GM21786 (cell line): ENCODE measurements at regions not wholly inside any gene's neighbourhood (a gene's known extent, or its start where the extent isn't known, plus 50 kb on each side); places are given as distances from the start of the nearest gene placed in this dataset.

Source experiments
- ATAC-seq: cut with Tn5 transposase; IDR thresholded peaks from one replicate; pipeline ENCODE4 v1.9.1; 2021; ENCODE audit not compliant: unreplicated experiment

DNA sequence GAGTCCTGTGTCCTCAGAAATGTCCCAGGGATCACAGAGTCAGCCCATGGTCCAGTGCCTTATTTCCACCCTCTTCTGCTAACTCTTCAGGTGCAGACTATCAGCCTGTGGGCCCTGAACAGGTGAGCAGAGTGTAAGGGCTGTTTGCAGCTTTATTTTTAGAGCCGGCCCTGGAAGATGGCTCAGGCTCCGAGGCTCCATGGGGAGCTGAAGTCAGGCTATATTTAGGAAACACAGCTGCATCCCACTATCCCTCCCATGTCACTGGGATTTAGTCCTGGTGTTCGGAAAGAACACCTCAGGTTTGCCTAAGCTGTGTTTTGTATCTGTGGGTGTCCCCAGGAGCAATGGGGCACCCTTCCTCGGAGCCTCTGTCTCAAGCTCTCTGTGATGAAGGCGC lies 126.9 kb downstream of the RPS24 start:
- no peak for ATAC-seq

DNA sequence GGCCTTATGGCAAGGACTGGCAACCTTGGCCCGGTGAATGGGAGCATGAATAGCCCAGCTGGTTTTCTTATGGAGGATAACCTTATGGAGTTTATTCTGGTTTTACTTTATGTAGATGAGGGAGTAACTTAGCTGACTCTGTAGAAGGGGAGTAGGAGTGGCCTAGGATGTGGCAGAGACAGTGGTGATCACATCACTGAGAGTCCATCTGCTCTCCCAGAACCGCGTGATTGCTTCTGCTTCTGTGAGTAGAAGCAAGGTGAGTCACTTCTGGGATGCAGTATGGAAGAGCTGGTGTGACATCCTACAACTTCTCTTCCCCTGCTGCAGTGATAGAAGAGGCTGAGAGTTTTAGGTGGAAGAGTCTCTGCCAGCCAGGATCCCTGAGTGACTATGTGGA lies 129.2 kb downstream of the RPS24 start:
- ATAC-seq = no peak

DNA sequence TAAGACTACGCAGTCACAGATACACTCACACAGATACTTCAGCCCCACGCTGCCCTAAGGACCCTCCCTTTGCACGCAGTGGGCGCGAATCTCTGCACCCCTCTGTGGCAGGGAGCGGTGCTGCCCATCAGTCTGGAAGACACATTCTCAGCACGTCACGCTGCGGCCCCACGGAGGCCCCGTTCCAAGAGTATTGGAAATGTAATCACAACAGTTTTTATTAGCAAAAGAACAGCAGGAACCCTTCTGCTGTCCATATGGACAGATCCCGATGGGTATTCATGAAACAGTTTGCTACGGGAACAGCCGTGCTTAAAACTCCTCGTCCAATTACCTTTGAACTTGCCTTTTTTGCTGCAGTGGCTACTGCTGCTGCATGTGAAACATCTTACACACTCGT lies 131.0 kb downstream of the RPS24 start:
- no peak for ATAC-seq

DNA sequence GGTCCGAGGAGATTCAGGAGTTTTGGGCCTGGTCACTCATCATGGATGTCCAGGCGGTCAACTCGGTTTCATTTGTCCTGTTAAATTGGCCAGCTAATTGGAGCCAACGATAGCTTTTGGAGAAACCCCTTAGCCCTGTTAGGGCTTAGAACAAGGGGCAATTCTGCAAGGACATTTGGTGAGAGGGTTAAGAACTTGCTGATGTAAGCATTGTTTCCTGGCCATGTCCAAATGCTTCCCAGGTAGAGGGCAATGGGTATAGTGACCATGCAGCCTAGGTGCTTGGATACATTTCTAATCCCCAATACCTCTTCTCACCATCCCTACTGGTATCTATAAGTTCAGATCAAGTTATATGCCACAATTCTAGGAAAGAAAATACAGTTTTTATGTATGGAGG lies 131.5 kb downstream of the RPS24 start:
- no peak for ATAC-seq

DNA sequence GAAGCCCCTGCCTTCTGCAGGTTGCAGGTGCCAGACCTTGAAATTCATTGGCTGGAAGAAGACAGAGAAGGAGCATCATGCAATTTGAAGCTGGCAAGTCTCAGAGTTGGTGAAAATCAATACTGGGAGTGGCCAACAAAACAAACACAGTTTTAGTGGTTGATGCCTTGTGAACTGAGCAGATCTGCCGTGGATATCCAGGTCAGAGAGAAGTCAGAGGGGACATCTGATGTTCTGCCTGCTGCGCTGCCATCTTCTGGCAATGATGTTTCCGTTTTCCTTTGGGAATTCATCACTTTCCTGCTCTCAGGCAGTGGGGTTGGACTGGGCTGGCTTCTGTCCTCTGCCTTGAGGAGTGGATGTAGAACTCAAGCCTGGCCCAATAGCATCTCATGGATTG lies 132.0 kb downstream of the RPS24 start:
- no peak for ATAC-seq

DNA sequence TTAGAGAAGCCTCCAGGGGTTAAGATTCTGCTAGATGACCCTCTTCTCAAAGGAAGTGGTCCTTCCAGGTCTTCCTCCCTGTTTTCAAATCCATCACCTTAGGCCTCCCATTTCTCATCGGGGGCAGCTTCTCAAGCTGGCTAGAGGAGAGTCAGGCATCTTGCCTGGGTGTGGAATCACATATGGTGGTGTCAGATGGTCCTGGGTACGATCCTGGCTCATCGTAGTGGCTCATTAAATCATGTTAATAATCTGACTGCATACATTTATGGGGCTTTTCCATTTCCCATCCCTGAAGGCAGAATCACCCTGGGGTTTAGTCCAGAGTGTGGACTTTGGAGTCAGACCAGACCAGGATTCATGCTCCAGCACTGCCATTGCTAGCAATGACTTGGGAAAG lies 132.6 kb downstream of the RPS24 start:
- no peak for ATAC-seq

DNA sequence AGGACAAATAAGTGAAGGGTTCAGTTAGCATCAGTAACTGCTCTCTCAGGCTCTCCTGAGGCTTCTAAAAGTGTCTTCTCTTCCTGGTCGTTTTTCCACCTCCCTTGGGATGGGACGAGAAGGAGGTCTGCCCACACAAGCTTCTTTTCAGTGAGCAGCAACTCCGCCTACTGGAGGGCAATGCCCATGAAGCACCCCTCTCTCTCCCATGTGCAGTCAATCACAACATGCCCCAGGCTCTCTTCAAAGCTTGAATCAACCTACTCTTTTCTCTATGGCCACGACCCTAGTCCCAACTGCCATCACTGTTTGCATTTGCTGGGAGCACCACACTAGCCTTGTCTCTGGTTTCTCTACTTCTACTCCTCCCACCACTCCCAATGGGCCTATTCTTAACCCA lies 135.6 kb downstream of the RPS24 start:
- ATAC-seq = no peak

DNA sequence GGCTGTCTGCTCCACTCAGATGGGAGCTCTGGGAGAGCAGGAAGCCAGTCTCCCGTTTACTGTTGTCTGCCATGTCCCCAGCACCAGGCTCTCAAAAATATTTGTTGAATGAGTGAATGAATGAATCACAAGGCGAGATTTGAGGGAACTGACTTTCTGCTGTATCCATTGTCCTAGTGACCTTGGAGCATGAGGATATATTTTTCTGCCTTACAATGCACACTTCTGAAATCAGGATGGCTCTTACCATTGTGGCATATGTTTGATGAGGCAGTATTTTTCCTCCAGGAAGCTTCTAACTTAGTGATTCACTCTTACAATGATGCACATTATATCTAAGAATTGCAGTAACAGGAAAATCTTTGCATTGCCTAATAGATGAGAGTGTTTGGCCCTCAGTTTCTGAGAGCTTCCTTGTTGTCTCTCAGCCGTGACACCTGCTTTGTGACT lies 136.4 kb downstream of the RPS24 start:
- ATAC-seq = no peak

DNA sequence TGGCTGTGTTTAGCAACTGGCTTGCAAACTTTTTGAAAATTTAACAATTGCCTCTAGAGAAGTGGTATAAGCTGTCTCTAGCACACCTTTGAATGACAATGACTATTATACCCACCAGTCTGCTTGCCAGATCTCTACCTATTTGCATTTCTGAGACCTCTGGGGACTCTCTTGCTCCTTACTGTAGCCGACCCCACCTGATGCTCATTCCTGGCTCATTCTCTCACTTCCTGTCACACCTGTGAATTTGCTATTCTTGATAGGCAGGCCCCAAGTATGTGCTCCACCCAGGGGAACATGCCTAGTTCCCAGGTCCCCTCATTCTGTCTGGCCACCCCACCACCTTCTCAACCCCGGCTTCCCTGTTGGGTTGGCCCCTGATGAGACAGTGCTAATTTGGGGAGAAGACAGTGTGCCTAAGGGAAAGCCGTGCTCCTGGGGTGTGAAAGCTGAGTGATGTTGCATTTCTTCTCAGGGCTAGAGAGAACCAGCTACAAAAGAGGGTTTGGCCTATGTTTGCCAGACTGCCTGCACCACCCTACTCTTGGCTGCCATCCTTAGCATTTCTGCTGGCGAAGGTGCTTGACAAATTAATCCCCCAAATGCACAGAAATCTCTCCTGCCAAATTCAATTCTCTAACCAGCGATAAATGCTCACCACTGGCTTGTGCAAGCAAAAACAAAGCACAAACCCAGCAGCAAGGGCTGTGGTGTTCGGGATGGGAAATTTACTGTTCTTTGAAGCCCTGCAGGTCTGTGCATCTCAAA lies 138.2 kb downstream of the RPS24 start:
- no peak for ATAC-seq

DNA sequence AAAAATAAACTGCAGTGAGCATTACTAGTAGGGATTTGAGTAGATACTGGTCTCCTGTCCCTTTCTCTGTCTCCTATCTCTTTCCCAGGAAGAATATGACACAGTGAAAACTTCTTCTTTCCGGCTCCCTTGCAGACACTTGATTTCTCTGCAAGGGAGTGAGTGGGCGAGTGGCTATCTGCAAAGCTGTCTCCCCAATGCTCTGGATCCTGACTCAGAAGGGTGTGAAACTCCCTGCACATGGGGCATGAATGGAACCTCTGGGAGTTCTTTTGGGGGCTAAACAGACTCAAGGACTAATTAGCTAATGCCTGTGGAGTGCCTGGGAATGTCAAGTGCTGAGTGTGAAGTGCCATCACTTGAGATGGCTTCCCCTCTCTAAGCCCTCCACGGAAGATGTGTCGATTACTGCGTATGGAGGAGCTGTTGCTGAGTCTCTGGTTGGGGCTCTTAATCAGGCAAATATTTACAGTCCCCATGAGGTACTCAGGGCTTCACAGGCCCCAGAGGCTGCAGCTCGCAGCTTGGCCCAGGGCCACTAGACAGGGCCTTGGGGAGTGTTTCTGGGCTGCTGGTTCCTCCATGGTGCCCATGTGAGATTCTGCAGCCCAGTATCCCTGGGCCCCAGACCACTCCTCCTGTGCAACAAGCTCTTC lies 139.8 kb downstream of the RPS24 start:
- no peak for ATAC-seq

DNA sequence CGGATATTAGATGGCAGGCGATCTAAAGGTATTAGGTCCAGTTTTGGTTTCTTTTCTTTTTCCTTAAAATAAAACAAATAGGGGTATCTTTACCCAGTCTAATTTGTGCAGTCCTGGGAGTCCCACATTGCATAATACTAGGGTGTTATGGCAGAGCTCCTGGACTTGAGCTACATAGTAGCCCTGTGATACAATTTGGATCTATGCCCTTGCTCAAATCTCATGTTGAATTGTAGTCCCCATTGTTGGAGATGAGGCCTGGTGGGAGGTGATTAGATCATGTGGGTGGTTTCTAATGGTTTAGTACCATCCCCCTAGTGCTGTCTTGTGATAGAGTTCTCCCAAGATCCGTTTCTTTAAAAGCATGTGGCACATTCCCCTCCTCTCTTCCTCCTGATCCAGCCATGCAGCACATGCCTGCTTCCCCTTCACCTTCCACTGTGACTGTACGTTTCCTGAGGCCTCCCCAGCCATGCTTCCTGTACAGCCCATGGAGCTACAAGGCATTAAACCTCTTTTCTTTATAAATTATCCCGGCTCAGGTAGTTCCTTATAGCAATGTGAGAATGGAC lies 141.9 kb downstream of the RPS24 start:
- no peak for ATAC-seq

DNA sequence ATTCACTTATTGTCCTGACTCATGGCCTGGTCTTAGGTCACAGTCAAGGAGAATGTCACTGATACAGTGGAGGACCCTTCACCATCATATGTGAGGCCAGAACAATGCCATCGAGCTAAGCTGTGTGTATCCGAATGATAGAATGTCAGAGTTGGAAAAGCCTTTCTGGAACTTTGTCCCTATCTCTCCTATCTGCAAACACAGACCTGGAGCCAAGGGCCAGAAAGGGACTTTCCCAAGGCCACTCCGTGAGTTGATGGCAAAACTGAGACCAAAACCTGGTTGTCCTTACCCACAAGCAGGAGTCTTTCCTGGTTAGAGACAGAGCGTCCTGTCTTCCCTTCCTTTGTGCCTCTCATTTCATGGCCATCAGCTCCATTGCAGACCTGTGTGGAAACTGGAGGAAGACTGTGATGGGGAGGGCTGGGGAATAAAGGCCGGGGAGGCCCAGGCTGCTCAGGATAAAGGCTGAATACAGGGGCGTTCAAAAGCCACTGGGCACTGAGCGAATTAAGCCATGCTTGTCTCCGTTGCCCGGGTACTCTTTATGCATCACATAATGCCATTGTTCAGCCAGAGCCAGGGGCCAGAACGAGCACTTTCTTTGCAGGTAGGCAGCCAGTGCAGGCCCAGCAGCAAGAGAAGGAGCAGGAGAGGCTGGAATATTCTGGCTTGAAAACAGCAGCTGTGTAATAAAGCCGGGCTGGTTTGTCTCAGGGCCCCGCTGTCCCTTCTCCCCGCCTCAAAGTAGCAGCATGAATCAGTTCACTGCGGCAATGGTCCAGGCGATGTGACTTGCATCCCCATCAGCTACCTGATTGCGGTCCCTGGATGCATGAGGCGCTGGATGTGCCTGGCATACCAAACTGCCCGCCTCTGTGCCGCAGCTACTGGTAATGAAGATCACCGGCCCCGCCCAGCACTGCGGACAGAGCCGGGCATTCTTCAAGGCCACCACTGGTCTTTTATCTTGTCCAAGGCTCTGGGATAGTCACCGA lies 143.0 kb downstream of the RPS24 start:
- ATAC-seq = no peak

DNA sequence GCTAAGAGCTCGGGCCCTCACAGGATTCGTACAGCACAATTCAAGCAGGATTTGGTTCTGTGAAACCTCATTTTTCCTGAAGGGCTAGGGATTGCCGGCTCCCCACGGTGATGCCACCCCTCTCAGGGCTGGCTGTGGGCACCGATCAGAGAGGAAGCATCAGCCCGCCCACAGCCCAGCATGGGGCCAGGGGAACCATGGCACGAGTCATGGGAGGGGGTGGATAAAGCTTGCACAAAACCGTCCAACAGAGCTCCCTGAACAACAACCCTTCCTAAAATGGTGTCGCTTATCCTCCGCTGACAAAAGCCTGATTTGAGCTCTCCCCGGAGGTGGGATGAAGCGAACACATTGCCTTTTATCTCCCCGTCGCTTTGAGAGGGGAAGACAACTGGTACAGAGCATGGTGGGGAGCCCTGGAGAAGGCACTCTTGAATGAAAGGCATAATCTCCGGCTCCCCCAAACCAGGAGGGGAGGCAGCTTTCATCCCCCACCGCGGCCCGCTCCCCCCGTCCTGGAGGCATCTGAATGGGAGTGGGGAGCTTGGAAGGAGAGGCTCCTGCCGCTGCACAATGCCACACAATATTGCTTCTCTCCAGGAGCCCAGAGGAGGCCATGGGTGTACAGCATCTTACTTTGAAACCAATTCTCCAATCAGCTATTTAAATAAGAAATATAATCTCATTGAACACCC lies 144.0 kb downstream of the RPS24 start:
- no peak for ATAC-seq

DNA sequence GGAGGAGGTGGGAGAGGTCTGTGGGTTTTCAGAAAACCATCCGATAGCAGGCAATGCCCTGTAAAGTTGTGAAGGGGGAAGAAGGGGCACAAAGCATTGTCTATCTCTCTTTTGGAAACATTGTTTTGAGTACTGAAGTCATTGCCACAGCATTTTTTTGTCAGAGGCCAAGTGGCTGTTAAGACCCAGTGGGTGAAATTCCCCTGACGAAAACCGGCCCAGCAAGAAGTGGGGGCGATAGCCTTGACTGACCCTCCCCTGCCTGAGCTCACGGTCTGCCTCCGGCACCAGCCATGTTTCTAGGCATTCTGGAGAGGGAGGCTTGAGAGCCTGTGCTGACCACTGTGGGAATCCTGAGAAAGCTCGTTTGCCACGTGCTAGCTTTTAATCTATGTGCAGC lies 144.7 kb downstream of the RPS24 start:
- no peak for ATAC-seq

DNA sequence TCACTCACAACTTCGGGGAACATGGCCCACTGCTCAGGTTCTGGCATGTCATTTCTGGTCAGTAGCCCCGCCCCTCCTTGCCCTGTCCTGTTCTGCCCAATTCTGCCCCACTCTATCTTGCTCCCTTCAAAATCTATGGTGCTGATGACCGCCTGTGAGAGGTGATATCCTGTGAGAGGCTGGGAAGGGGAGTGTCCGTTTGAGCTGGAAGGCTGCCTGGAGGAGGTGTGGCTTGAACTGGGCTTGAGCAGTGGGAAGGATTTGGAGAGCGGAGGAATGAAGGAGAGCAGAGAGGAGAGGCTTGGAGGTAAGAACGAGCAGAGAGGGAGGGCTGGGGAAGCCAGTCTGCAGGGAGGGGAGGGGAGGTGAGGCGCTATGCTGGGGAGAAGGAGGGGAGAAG lies 145.3 kb downstream of the RPS24 start:
- no peak for ATAC-seq

DNA sequence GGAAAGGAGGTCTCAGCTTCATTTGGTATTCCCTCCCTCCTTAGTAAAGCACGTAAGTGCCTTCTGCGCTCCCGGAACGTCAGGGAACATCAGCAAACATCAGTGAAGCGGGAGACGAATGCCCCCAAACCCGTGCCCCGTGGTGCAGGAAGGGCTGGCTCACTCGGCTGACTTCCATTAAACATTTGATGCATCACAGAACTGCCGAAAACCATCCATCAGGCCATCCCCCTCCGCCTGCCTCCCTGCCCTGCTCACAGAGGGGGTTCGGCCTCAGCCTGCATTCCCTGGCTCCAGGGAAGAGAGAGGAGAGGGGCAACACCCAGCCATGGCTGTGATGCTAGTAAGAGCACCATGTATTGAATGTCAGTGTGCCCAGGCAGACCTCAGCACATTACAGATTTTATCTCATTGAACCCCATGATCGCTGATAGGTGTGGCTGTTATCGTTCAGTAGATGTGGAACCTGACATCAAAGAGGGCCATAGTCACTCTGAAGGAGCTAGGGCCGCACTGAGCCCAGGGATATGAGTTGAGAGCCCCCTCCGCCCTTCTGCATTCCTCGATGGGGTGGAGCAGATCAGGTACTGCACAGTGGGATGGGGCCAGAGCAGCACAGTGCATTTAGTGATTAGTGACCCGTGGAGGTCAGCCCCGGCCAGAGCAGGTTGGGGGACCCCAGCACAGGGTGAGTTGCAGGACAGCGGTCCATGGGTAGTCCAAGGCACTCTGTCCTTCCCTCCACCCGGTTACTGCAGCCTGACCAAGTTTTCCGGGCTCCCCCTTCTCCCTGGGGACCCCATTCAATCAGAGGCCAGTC lies 146.4 kb downstream of the RPS24 start:
- no peak for ATAC-seq

DNA sequence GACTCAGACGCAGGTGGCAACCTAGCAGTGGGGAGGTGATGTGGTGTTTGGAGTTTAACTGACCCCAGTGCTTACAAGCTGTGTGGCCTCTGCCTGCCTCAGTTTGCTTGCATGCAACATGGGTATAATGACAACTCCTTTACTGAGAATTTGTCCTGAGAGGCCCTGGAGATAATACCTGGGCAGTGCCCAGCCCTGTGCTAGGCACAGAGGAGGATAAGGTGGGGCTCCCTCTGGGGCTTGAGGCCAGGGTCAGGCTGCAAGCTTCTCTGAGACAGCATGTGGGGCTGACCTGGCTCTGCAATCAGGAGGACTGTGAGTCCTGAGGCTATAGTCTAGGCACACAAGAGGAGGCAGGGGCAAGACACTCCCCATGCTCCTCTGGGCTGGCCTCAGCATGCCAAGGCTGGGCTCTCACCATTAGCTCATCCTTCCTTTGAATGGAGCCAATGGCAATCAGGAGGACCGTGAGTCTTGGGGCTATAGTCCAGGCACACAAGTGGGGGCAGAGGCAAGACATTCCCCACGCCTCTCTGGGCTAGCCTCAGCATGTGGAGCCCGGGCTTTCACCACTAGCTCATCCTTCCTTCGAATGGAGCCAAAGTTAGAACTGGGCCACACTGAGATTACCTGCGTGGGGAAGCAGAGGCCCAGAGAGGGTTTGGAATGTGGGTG lies 147.9 kb downstream of the RPS24 start:
- no peak for ATAC-seq

DNA sequence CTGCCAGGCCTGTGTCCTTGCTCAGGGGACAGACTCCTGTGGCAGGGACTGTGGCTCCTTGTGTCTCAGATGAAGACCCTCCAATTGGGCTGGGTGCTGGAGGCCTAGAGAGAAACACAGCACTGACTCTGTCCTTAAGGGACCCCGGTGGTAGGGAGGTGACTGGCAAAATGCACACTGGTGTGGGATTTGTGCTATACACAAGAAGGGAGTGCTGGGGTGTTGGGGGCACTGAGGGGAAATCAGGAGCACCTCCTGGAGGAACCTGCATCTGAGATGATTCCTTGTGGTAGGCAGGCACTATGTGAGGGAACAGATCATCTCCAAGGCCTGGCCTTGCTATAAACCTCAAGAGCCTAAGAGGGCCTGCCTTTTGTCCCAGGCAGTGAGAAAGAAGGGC lies 149.2 kb downstream of the RPS24 start:
- no peak for ATAC-seq
